Activated B cell treated with CpG ODN at 0.5 μM for 24 hours (primary cell): ENCODE measurements at regions not wholly inside any gene's neighbourhood (a gene's known extent, or its start where the extent isn't known, plus 50 kb on each side); places are given as distances from the start of the nearest gene placed in this dataset.

Experiments
- ATAC-seq: fragments of 200-7000 bp; cut with Tn5 transposase; one replicate; pipeline ENCODE4 v1.10.0; 2021; ENCODE audit warnings: low read depth, mild to moderate bottlenecking, moderate library complexity
- CTCF ChIA-PET: fragments of 350-600 bp; sonication (Branson Sonifier 250); formaldehyde crosslinking; loops from one replicate; lab custom pipeline; 2021; ENCODE audit warnings: antibody characterized with exemption; lab: Charles Lee
- POLR2A ChIA-PET: fragments of 350-600 bp; sonication (Branson Sonifier 250); formaldehyde crosslinking; loops from one replicate; lab custom pipeline; 2021; ENCODE audit warnings: antibody characterized with exemption; lab: Charles Lee
- DNase-seq: peaks from one replicate; pipeline ENCODE4 v3.0.0; 2022
- H3K27ac Mint-ChIP-seq: one replicate; pipeline ENCODE4 v1.8.0; 2020; ENCODE audit warnings: mixed read lengths
- H3K27me3 Mint-ChIP-seq: one replicate; pipeline ENCODE4 v1.8.0; 2021; ENCODE audit warnings: mixed read lengths
- H3K36me3 Mint-ChIP-seq: one replicate; pipeline ENCODE4 v1.8.0; 2021; ENCODE audit warnings: low read depth, mixed read lengths
- H3K4me1 Mint-ChIP-seq: one replicate; pipeline ENCODE4 v1.8.0; 2021; ENCODE audit warnings: mixed read lengths
- H3K4me3 Mint-ChIP-seq: one replicate; pipeline ENCODE4 v1.8.0; 2020; ENCODE audit warnings: mild to moderate bottlenecking, mixed read lengths
- H3K9me3 Mint-ChIP-seq: one replicate; pipeline ENCODE4 v1.8.0; 2020; ENCODE audit warnings: mixed read lengths
- intact Hi-C: fragments of 100-400 bp; cut with micrococcal nuclease; formaldehyde crosslinking; loops from one replicate; pipeline ENCODE4 v1.15.1; 2024
- TF ChIP-seq, protein P1 (sequence below): fragments of 200-600 bp; IDR thresholded peaks from one replicate; pipeline ENCODE4 v1.8.0; 2022; ENCODE audit warnings: antibody characterized with exemption, mild to moderate bottlenecking

GRCh38 chr15:29433050-29433318 lies 163.4 kb upstream of the NSMCE3 start:
- CTCF ChIA-PET: no interaction called here
- Mint-ChIP-seq H3K4me1 (no peaks in the 10 kb centered on the region), H3K36me3 (no peaks in the 10 kb centered on the region), H3K27me3 (peaks cover 3% of the 10 kb centered on the region), H3K4me3 (no peak overlapping the region), H3K9me3 (no peaks in the 10 kb centered on the region), H3K27ac (no peak overlapping the region)
- DNase-seq: no peak
- intact Hi-C loops: no loop called here
- POLR2A ChIA-PET: no interaction called here
- TF ChIP-seq, protein P1, sequence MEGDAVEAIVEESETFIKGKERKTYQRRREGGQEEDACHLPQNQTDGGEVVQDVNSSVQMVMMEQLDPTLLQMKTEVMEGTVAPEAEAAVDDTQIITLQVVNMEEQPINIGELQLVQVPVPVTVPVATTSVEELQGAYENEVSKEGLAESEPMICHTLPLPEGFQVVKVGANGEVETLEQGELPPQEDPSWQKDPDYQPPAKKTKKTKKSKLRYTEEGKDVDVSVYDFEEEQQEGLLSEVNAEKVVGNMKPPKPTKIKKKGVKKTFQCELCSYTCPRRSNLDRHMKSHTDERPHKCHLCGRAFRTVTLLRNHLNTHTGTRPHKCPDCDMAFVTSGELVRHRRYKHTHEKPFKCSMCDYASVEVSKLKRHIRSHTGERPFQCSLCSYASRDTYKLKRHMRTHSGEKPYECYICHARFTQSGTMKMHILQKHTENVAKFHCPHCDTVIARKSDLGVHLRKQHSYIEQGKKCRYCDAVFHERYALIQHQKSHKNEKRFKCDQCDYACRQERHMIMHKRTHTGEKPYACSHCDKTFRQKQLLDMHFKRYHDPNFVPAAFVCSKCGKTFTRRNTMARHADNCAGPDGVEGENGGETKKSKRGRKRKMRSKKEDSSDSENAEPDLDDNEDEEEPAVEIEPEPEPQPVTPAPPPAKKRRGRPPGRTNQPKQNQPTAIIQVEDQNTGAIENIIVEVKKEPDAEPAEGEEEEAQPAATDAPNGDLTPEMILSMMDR: no peak
- no peak for ATAC-seq

GRCh38 chr15:29432191-29433049 lies 162.8 kb upstream of the NSMCE3 start:
- Mint-ChIP-seq H3K27me3 (peaks cover 3% of the 10 kb centered on the region), H3K9me3 (no peaks in the 10 kb centered on the region), H3K36me3 (no peaks in the 10 kb centered on the region), H3K4me3 (no peak overlapping the region), H3K4me1 (no peaks in the 10 kb centered on the region), H3K27ac (no peak overlapping the region)
- TF ChIP-seq, protein P1: no peak
- no peak for DNase-seq
- ChIA-PET POLR2A (no interaction called here), CTCF (no interaction called here)
- no peak for ATAC-seq
- intact Hi-C loops: no loop called here

- Mint-ChIP-seq H3K27ac (no peak overlapping the region), H3K9me3 (no peaks in the 10 kb centered on the region), H3K36me3 (no peaks in the 10 kb centered on the region), H3K4me3 (no peak overlapping the region), H3K27me3 (peaks cover 3% of the 10 kb centered on the region), H3K4me1 (no peaks in the 10 kb centered on the region)
- CTCF ChIA-PET: no interaction called here
- intact Hi-C loops: no loop called here
- POLR2A ChIA-PET: no interaction called here
- DNase-seq (no peak), ATAC-seq (no peak)
- TF ChIP-seq, protein P1: no peak
Observed at GRCh38 chr15:29430831-29431230, 161.2 kb upstream of the NSMCE3 start.

- H3K4me1 Mint-ChIP-seq: no peaks in the 10 kb centered on the region
- POLR2A ChIA-PET: no interaction called here
- peaks cover 3% of the 10 kb centered on the region for H3K27me3 Mint-ChIP-seq
- no peak overlapping the region for H3K4me3 Mint-ChIP-seq
- intact Hi-C loops: no loop called here
- no peak for ATAC-seq
- no peak overlapping the region for H3K27ac Mint-ChIP-seq
- peaks cover 2% of the 10 kb centered on the region for H3K9me3 Mint-ChIP-seq
- H3K36me3 Mint-ChIP-seq: no peaks in the 10 kb centered on the region
- CTCF ChIA-PET: no interaction called here
- DNase-seq: no peak
- TF ChIP-seq, protein P1: no peak
Observed at GRCh38 chr15:29430124-29430523, 160.5 kb upstream of the NSMCE3 start.

DNA sequence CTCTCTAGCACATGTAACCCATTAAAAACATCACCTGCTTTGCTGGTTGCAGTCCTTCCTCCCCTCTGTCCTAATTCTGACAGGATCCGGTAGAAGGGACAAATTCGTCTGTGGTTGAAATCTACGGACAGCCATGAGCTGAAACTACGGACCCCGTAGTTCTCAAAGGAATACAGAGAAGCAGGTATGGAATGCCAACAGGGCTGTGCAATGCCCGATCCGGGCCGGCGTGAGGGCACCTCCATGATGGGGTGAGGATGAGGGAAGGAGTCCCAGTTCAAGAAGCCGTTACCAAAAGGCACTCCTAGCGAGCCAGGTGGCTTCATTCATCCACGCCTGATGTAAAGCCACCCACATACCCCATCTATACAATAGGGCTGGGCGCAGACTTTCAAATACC lies 160.0 kb upstream of the NSMCE3 start:
- peaks cover 4% of the 10 kb centered on the region for H3K9me3 Mint-ChIP-seq
- no peak for DNase-seq
- H3K27ac Mint-ChIP-seq: no peak overlapping the region
- intact Hi-C loops: no loop called here
- peaks cover 3% of the 10 kb centered on the region for H3K27me3 Mint-ChIP-seq
- no peaks in the 10 kb centered on the region for H3K36me3 Mint-ChIP-seq
- no peak for ATAC-seq
- ChIA-PET POLR2A (no interaction called here), CTCF (no interaction called here)
- TF ChIP-seq, protein P1: no peak
- H3K4me3 Mint-ChIP-seq: no peak overlapping the region
- no peaks in the 10 kb centered on the region for H3K4me1 Mint-ChIP-seq
